ENCODE measurements at regions not wholly inside any gene's neighbourhood (a gene's known extent, or its start where the extent isn't known, plus 50 kb on each side); places are given as distances from the start of the nearest gene placed in this dataset.
"Not testable (repeated sequence)": the region's sequence is repeated elsewhere in the genome, so short reads cannot be mapped to it uniquely, and the experiment has no call there.

DNA sequence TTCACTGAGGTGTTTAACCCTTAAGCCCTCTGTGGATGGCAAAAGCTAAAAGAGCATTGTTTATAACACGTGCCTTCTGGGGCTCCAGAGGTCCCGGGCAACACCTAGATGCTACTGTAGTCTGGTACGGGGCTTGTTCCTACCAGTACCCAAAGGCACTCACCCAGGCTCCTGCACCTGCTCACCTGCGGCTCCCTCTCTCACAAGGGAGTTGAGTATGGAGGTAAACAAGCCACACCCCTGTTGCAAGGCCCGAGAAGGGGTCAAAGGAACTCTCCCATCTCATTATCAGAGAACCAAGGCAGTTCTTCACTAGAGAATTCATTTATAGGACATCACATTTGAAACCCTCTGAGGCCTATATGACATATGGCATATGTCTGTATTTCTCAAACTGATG lies 53.4 kb upstream of the IL6ST start:
- TF ChIP-seq POLR2A (IDR thresholded peaks at IDR 0.05): no peak
- TF ChIP-seq, protein P1, sequence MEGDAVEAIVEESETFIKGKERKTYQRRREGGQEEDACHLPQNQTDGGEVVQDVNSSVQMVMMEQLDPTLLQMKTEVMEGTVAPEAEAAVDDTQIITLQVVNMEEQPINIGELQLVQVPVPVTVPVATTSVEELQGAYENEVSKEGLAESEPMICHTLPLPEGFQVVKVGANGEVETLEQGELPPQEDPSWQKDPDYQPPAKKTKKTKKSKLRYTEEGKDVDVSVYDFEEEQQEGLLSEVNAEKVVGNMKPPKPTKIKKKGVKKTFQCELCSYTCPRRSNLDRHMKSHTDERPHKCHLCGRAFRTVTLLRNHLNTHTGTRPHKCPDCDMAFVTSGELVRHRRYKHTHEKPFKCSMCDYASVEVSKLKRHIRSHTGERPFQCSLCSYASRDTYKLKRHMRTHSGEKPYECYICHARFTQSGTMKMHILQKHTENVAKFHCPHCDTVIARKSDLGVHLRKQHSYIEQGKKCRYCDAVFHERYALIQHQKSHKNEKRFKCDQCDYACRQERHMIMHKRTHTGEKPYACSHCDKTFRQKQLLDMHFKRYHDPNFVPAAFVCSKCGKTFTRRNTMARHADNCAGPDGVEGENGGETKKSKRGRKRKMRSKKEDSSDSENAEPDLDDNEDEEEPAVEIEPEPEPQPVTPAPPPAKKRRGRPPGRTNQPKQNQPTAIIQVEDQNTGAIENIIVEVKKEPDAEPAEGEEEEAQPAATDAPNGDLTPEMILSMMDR (IDR thresholded peaks at IDR 0.05): no peak
- Histone ChIP-seq H3K9me3 (no peaks in the 10 kb centered on the region), H3K36me3 (no peaks in the 10 kb centered on the region), H3K4me3 (no peak overlapping the region), H3K27ac (no peak overlapping the region), H3K27me3 (no peaks in the 10 kb centered on the region), H3K4me1 (peaks cover 0 to 7% (median 3%) of the 10 kb centered on the region in 4 donors)
- peak in 1 of 3 donors; percentile 60 for DNase-seq

DNA sequence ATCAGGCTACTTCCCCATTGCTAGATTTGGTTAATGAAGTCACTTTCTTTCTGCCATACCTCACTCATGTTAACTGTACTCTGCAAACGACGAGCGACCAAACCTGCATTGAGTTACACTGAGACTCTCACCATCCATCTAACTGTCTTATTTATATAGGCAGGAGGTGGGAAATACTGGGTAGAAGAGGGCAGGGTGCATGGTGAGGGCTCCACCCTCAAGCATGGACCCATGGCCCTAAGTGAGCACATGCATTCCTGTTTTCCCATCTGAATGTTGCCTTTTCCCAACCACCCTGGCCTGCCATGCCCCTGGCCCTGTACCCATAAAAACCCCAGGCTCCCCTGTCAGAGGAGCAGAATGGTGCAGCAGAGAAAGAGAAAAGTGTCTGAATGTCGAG lies 52.7 kb upstream of the IL6ST start:
- no peaks in the 10 kb centered on the region for H3K36me3 ChIP-seq
- H3K9me3 ChIP-seq: no peaks in the 10 kb centered on the region
- TF ChIP-seq POLR2A (IDR thresholded peaks at IDR 0.05): no peak
- TF ChIP-seq, protein P1 (IDR thresholded peaks at IDR 0.05): no peak
- no peak for DNase-seq
- H3K27me3 ChIP-seq: no peaks in the 10 kb centered on the region
- peaks cover 0 to 7% (median 3%) of the 10 kb centered on the region in 4 donors for H3K4me1 ChIP-seq
- no peak overlapping the region for H3K4me3 ChIP-seq
- no peak overlapping the region for H3K27ac ChIP-seq

DNA sequence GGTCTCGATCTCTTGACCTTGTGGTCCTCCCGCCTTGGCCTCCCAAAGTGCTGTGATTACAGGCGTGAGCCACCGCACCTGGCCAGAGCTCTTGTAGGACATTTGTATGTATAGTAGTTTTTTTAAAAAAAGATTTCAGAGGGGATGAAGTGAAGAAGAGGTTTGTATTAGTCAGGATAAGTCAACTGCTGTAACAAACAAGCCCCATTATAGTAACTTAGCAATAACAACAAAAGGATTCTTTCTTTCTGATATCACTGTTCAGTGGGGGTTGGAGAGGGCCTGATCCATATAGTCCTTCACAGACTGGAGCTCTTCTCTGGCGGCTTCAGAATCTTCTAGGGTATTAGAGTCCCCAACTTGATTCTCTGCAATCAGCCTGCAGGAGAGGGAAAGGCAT lies 50.7 kb upstream of the IL6ST start:
- Histone ChIP-seq H3K27me3 (no peaks in the 10 kb centered on the region), H3K9me3 (no peaks in the 10 kb centered on the region), H3K4me1 (peaks cover 0 to 7% (median 0%) of the 10 kb centered on the region in 4 donors), H3K27ac (no peak overlapping the region), H3K4me3 (no peak overlapping the region), H3K36me3 (no peaks in the 10 kb centered on the region)
- no peak for DNase-seq
- TF ChIP-seq POLR2A (IDR thresholded peaks at IDR 0.05): no peak

DNA sequence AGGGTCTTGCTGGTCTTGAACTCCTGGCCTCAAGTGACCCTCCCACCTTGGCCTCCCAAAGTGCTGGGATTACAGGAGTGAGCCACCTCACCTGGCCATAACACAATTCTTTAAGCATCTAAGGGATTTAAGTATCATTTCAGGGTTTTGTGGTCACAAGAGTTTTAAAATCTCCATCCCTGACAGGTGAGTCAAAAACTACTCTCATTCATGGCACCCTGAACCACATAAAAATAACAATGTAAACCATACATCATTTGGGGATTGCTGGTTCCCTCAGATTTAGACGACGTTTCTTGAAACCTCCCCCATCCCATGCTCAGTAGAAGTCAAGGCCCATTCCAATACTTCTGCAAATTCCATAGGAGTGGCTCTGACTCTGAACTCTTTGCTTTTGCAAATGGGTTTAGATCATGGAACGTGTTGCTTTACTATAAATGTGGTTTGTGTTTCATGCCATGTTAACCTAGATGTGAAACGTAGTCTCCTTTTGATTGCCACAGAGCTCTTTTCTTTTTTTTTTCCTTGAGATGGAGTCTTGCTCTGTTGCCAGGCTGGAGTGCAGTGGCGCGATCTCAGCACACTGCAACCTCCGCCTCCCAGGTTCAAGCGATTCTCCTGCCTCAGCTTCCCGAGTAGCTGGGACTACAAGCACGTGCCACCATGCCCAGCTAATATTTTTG lies 50.1 kb upstream of the IL6ST start:
- not testable (repeated sequence) for H3K36me3 ChIP-seq, H3K4me1 ChIP-seq, H3K4me3 ChIP-seq, DNase-seq, H3K27ac ChIP-seq, H3K27me3 ChIP-seq, H3K9me3 ChIP-seq

Measured in Peyer's patch (tissue), 4 donors.